K562 (cell line): ENCODE measurements at regions not wholly inside any gene's neighbourhood (a gene's known extent, or its start where the extent isn't known, plus 50 kb on each side); places are given as distances from the start of the nearest gene placed in this dataset.

ENCODE experiments used
- ATAC-seq: fragments of 200-7000 bp; cut with Tn5 transposase; 3 replicates; pipeline ENCODE4 v1.9.1; 2020; ENCODE audit warnings: moderate library complexity
- BruUV-seq: library from RNA; stranded (reverse); fragments of 400-500 nt; replicated peaks from 2 replicates; lab custom pipeline; 2021; lab: Mats Ljungman, UMichigan
- CTCF ChIA-PET: fragments of 300-600 bp; formaldehyde crosslinking; extraction: SDS; loops from one replicate; lab custom pipeline; 2021; ENCODE audit warnings: low intra/inter-chr PET ratio; lab: Yijun Ruan, JAX
- POLR2A ChIA-PET: fragments of 300-600, 350-650 bp; sonication (Branson Sonifier 250); formaldehyde crosslinking; extraction: SDS; loops from one replicate; lab custom pipeline; 2021; ENCODE audit warnings: antibody characterized with exemption, inconsistent platforms; lab: Yijun Ruan, JAX
- DNase-seq, 4 experiments: peaks; one replicate each; pipeline versions ENCODE4 v3.0.0 to v3.0.0-alpha.2; 2011 to 2018; ENCODE audit warnings: low spot score in 3 of 4, mixed read lengths in 3 of 4; ENCODE audit errors: extremely low read depth in 1 of 4
- FAIRE-seq: peaks from 2 replicates; lab custom pipeline; 2011; peaks lifted over from hg19 to GRCh38; lab: Jason Lieb, UNC
- H2AFZ ChIP-seq: 2 replicates; pipeline ENCODE4 v1.6.0; 2011; ENCODE audit warnings: low read depth, low read length, control low read depth, inconsistent platforms
- H3K27ac ChIP-seq: fragments of 200-600 bp; 3 replicates; pipeline ENCODE4 v1.8.0; 2011; ENCODE audit warnings: low read depth, mild to moderate bottlenecking, control low read depth, inconsistent platforms, low read length, moderate library complexity, mixed read lengths; ENCODE audit errors: extremely low read depth
- H3K27me3 ChIP-seq, 2 experiments: fragments of 300-600 bp in 1 of 2; 2 replicates in 1 of 2; 3 replicates in 1 of 2; pipeline versions ENCODE4 v1.6.0 to v1.8.0; 2011; ENCODE audit warnings: inconsistent platforms in 2 of 2, low read length in 2 of 2, mild to moderate bottlenecking in 1 of 2, mixed read lengths in 1 of 2, moderate library complexity in 1 of 2; ENCODE audit not compliant: control insufficient read depth in 2 of 2, insufficient read depth in 2 of 2
- H3K36me3 ChIP-seq: fragments of 300-600 bp; 3 replicates; pipeline ENCODE4 v1.8.0; 2011; ENCODE audit warnings: mild to moderate bottlenecking, low read length, inconsistent platforms; ENCODE audit not compliant: control insufficient read depth, insufficient read depth
- H3K4me1 ChIP-seq, 2 experiments: fragments of 200-600 bp in 1 of 2; replicated peaks in 1 of 2; 2 replicates in 1 of 2; 3 replicates in 1 of 2; pipeline versions ENCODE4 v1.5.1 to v1.8.0; 2011; ENCODE audit warnings: inconsistent platforms in 2 of 2, low read length in 2 of 2, mild to moderate bottlenecking in 1 of 2, mixed read lengths in 1 of 2, moderate library complexity in 1 of 2; ENCODE audit not compliant: control insufficient read depth in 2 of 2, insufficient read depth in 2 of 2
- H3K4me2 ChIP-seq: 2 replicates; pipeline ENCODE4 v1.6.1; 2011; ENCODE audit warnings: low read length, control low read depth, inconsistent platforms, mixed read lengths; ENCODE audit not compliant: insufficient read depth
- H3K4me3 ChIP-seq: fragments of 200-600 bp; sonication (generic), shearing (Covaris generic); 2 replicates; pipeline ENCODE4 v1.5.1; 2016; ENCODE audit warnings: control low read depth, inconsistent platforms
- H3K79me2 ChIP-seq: fragments of 200-600 bp; 3 replicates; pipeline ENCODE4 v1.8.0; 2011; ENCODE audit warnings: low read length, inconsistent platforms; ENCODE audit not compliant: control insufficient read depth, insufficient read depth
- H3K9ac ChIP-seq, 2 experiments: 2 replicates each; pipeline versions ENCODE4 v1.6.0 to v1.6.1; 2011; ENCODE audit warnings: low read depth in 2 of 2, low read length in 2 of 2, control low read depth in 1 of 2, inconsistent platforms in 1 of 2, mild to moderate bottlenecking in 1 of 2, mixed read lengths in 1 of 2; ENCODE audit not compliant: insufficient read depth in 1 of 2
- H3K9me1 ChIP-seq: one replicate; pipeline ENCODE4 v1.6.0; 2011; ENCODE audit warnings: inconsistent platforms, mild to moderate bottlenecking, low read length, moderate library complexity; ENCODE audit not compliant: control insufficient read depth, insufficient read depth
- H3K9me3 ChIP-seq: replicated peaks from 2 replicates; pipeline ENCODE4 v1.5.1; 2011; ENCODE audit warnings: low read depth, low read length, inconsistent platforms; ENCODE audit not compliant: control insufficient read depth, insufficient read depth
- H4K20me1 ChIP-seq: replicated peaks from 2 replicates; pipeline ENCODE4 v1.6.1; 2011; ENCODE audit warnings: low read length, inconsistent platforms, mixed read lengths; ENCODE audit not compliant: control insufficient read depth, insufficient read depth
- GABPB1 ChIP-seq: sonication (generic); formaldehyde crosslinking; IDR thresholded peaks from 2 replicates; pipeline ENCODE4 v1.8.0; 2022; ENCODE audit warnings: mild to moderate bottlenecking, missing genetic modification reagents
- KLF13 ChIP-seq: fragments of 450-650 bp; IDR thresholded peaks from 2 replicates; pipeline ENCODE4 v1.6.1; 2016; ENCODE audit warnings: missing genetic modification characterization, low read depth, mild to moderate bottlenecking, missing compliant biosample characterization, moderate library complexity, borderline replicate concordance
- NCOA2 ChIP-seq, 2 experiments: fragments of 450-650 bp; IDR thresholded peaks; 2 replicates each; pipeline ENCODE4 v1.6.1; 2018; ENCODE audit warnings: mild to moderate bottlenecking in 2 of 2, moderate library complexity in 1 of 2; ENCODE audit not compliant: partially characterized antibody in 2 of 2
- SNRNP70 ChIP-seq: fragments of 200-400 bp; formaldehyde crosslinking; optimal IDR thresholded peaks from 2 replicates; pipeline ENCODE3; 2017; ENCODE audit warnings: low read depth, low read length
- WGBS: fragments of 100-300 bp; shearing (Covaris generic); methylation state at CpG from one replicate; pipeline ENCODE4 v1.1.6; 2016; ENCODE audit warnings: low coverage, mixed read lengths; ENCODE audit not compliant: insufficient coverage; ENCODE audit errors: missing lambda C conversion rate; 5-methylcytosine and 5-hydroxymethylcytosine counted together
- in situ Hi-C: fragments of 300-500 bp; cut with MboI; formaldehyde crosslinking; loops from 4 replicates; pipeline ENCODE4 v1.15.0; 2018; ENCODE audit warnings: inconsistent platforms, mixed read lengths
- intact Hi-C: fragments of 100-400 bp; cut with micrococcal nuclease; formaldehyde crosslinking; loops from 2 replicates; pipeline ENCODE4 v1.14.2; 2022
- TF ChIP-seq, protein P1 (sequence below): fragments of 250-450 bp; sonication (Bioruptor Pico); IDR thresholded peaks from 2 replicates; pipeline ENCODE4 v1.8.0; 2021; ENCODE audit warnings: moderate library complexity, mild to moderate bottlenecking, inconsistent platforms
- TF ChIP-seq, protein P2 (sequence below): fragments of 250-450 bp; sonication (Bioruptor Pico); IDR thresholded peaks from 2 replicates; pipeline ENCODE4 v1.5.1; 2021; ENCODE audit warnings: mild to moderate bottlenecking
- TF ChIP-seq, protein P3 (sequence below): fragments of 200-800 bp; sonication (Bioruptor generic); IDR thresholded peaks from 2 replicates; pipeline ENCODE4 v1.6.1; 2016; ENCODE audit warnings: missing genetic modification characterization, missing compliant biosample characterization
- TF ChIP-seq, protein P4 (sequence below): sonication (generic); formaldehyde crosslinking; IDR thresholded peaks from 2 replicates; pipeline ENCODE4 v1.8.1; 2023; ENCODE audit warnings: mild to moderate bottlenecking, missing genetic modification reagents
- TF ChIP-seq, protein P5 (sequence below): fragments of 450-650 bp; formaldehyde crosslinking; IDR thresholded peaks from 2 replicates; pipeline ENCODE4 v1.4.0; 2020; ENCODE audit warnings: mild to moderate bottlenecking, moderate library complexity

DNA sequence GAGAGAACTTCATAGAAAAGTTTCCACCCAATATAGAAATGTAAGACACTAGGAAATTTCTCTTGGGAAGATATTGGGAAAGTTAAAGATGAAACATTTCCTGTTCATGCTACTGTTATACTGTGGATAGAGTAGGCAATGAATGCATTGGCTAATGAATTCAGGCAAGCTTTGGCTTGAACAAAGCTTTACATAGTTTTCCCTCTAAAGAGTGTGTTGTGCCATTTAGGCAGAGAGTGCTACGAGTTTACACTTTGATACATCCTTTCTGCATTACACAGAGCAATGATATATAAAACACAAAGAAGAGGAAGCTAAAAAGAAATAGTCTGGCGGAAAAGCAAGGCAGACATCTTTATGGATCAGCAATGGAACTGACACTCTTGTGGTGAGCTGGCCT lies 125.9 kb upstream of the SHH start:
- peaks cover 4 to 9% of the 10 kb centered on the region in 2 experiments; a peak in 4 of 5 replicates for H3K27me3 ChIP-seq
- H3K36me3 ChIP-seq: no peaks in the 10 kb centered on the region
- 0% methylated on average over 2 of the region's 2 CpGs for WGBS
- H3K9me1 ChIP-seq: no peaks in the 10 kb centered on the region
- ATAC-seq (no peak), DNase-seq (no peak), FAIRE-seq (no peak)
- H2AFZ ChIP-seq: no peak overlapping the region
- in situ Hi-C loops (no loop called here), intact Hi-C loops (no loop called here)
- no peak overlapping the region for H3K4me3 ChIP-seq
- no peak overlapping the region for H3K4me2 ChIP-seq
- ChIA-PET CTCF (no interaction called here), POLR2A (interaction anchor here (0.7 kb wide), 2 partner anchors 10 to 27 kb away, joined by 3 read pairs; no protein-coding TSS in a partner anchor)
- H3K9me3 ChIP-seq: no peaks in the 10 kb centered on the region; the same call in 1 of the 2 replicates
- H4K20me1 ChIP-seq: no peaks in the 10 kb centered on the region
- TF ChIP-seq KLF13 (tag) (no peak), NCOA2 (IDR thresholded peaks at IDR 0.05; ENCODE audit: partially characterized antibody in 2 of 2) (no peak), SNRNP70 (no peak), GABPB1 (CRISPR knock-in tag) (no peak)
- TF ChIP-seq, protein P1, sequence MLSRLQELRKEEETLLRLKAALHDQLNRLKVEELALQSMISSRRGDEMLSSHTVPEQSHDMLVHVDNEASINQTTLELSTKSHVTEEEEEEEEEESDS (CRISPR knock-in tag): no peak
- TF ChIP-seq, protein P2, sequence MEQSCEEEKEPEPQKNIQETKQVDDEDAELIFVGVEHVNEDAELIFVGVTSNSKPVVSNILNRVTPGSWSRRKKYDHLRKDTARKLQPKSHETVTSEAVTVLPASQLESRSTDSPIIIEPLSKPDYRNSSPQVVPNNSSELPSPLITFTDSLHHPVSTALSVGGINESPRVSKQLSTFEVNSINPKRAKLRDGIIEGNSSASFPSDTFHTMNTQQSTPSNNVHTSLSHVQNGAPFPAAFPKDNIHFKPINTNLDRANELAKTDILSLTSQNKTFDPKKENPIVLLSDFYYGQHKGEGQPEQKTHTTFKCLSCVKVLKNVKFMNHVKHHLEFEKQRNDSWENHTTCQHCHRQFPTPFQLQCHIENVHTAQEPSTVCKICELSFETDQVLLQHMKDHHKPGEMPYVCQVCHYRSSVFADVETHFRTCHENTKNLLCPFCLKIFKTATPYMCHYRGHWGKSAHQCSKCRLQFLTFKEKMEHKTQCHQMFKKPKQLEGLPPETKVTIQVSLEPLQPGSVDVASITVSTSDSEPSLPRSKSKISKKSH (CRISPR knock-in tag): no peak
- TF ChIP-seq, protein P3, sequence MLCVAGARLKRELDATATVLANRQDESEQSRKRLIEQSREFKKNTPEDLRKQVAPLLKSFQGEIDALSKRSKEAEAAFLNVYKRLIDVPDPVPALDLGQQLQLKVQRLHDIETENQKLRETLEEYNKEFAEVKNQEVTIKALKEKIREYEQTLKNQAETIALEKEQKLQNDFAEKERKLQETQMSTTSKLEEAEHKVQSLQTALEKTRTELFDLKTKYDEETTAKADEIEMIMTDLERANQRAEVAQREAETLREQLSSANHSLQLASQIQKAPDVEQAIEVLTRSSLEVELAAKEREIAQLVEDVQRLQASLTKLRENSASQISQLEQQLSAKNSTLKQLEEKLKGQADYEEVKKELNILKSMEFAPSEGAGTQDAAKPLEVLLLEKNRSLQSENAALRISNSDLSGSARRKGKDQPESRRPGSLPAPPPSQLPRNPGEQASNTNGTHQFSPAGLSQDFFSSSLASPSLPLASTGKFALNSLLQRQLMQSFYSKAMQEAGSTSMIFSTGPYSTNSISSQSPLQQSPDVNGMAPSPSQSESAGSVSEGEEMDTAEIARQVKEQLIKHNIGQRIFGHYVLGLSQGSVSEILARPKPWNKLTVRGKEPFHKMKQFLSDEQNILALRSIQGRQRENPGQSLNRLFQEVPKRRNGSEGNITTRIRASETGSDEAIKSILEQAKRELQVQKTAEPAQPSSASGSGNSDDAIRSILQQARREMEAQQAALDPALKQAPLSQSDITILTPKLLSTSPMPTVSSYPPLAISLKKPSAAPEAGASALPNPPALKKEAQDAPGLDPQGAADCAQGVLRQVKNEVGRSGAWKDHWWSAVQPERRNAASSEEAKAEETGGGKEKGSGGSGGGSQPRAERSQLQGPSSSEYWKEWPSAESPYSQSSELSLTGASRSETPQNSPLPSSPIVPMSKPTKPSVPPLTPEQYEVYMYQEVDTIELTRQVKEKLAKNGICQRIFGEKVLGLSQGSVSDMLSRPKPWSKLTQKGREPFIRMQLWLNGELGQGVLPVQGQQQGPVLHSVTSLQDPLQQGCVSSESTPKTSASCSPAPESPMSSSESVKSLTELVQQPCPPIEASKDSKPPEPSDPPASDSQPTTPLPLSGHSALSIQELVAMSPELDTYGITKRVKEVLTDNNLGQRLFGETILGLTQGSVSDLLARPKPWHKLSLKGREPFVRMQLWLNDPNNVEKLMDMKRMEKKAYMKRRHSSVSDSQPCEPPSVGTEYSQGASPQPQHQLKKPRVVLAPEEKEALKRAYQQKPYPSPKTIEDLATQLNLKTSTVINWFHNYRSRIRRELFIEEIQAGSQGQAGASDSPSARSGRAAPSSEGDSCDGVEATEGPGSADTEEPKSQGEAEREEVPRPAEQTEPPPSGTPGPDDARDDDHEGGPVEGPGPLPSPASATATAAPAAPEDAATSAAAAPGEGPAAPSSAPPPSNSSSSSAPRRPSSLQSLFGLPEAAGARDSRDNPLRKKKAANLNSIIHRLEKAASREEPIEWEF (CRISPR knock-in tag): no peak
- TF ChIP-seq, protein P4, sequence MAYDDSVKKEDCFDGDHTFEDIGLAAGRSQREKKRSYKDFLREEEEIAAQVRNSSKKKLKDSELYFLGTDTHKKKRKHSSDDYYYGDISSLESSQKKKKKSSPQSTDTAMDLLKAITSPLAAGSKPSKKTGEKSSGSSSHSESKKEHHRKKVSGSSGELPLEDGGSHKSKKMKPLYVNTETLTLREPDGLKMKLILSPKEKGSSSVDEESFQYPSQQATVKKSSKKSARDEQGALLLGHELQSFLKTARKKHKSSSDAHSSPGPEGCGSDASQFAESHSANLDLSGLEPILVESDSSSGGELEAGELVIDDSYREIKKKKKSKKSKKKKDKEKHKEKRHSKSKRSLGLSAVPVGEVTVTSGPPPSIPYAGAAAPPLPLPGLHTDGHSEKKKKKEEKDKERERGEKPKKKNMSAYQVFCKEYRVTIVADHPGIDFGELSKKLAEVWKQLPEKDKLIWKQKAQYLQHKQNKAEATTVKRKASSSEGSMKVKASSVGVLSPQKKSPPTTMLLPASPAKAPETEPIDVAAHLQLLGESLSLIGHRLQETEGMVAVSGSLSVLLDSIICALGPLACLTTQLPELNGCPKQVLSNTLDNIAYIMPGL: no peak
- TF ChIP-seq, protein P5, sequence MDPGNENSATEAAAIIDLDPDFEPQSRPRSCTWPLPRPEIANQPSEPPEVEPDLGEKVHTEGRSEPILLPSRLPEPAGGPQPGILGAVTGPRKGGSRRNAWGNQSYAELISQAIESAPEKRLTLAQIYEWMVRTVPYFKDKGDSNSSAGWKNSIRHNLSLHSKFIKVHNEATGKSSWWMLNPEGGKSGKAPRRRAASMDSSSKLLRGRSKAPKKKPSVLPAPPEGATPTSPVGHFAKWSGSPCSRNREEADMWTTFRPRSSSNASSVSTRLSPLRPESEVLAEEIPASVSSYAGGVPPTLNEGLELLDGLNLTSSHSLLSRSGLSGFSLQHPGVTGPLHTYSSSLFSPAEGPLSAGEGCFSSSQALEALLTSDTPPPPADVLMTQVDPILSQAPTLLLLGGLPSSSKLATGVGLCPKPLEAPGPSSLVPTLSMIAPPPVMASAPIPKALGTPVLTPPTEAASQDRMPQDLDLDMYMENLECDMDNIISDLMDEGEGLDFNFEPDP (CRISPR knock-in tag): no peak
- no peak overlapping the region for H3K27ac ChIP-seq
- no peak overlapping the region for H3K9ac ChIP-seq
- no peaks in the 10 kb centered on the region for H3K79me2 ChIP-seq
- BruUV-seq: no TSS peak
- no peaks in the 10 kb centered on the region for H3K4me1 ChIP-seq
